PC-9 (cell line): ENCODE measurements at regions not wholly inside any gene's neighbourhood (a gene's known extent, or its start where the extent isn't known, plus 50 kb on each side); places are given as distances from the start of the nearest gene placed in this dataset.

ENCODE experiments used
- BruUV-seq: library from RNA; stranded (reverse); fragments of 400-500 nt; replicated peaks from 2 replicates; lab custom pipeline; 2021; lab: Mats Ljungman, UMichigan
- CTCF ChIA-PET: fragments of 300-600 bp; sonication (Branson Sonifier 250); formaldehyde crosslinking; loops from one replicate; lab custom pipeline; 2022; ENCODE audit warnings: antibody characterized with exemption; lab: Charles Lee
- POLR2A ChIA-PET: fragments of 300-600 bp; sonication (Branson Sonifier 250); formaldehyde crosslinking; loops from one replicate; lab custom pipeline; 2022; ENCODE audit warnings: antibody characterized with exemption; ENCODE audit not compliant: unreplicated experiment; lab: Charles Lee
- DNase-seq, 2 experiments: peaks; one replicate each; pipeline versions ENCODE4 v3.0.0 to v3.0.0-alpha.2; 2015 to 2022; ENCODE audit warnings: mixed read lengths in 1 of 2
- H2AFZ ChIP-seq: fragments of 200-600 bp; sonication (generic); 2 replicates; pipeline ENCODE4 v1.8.1; 2017; ENCODE audit warnings: antibody characterized with exemption
- H3F3A ChIP-seq: fragments of 200-600 bp; sonication (generic); 2 replicates; pipeline ENCODE4 v1.8.1; 2017; ENCODE audit warnings: antibody characterized with exemption, mild to moderate bottlenecking, low read depth; ENCODE audit not compliant: insufficient read depth
- H3K27ac ChIP-seq: fragments of 200-600 bp; sonication (generic); 2 replicates; pipeline ENCODE4 v1.6.1; 2016; ENCODE audit warnings: mixed run types
- H3K27me3 ChIP-seq: fragments of 200-600 bp; sonication (generic); 2 replicates; pipeline ENCODE4 v1.6.1; 2016; ENCODE audit warnings: low read depth, mixed run types; ENCODE audit not compliant: insufficient read depth
- H3K36me3 ChIP-seq: fragments of 200-600 bp; sonication (generic); 2 replicates; pipeline ENCODE4 v1.6.1; 2016; ENCODE audit warnings: low read depth, mixed run types
- H3K4me1 ChIP-seq: fragments of 200-600 bp; sonication (generic); replicated peaks from 2 replicates; pipeline ENCODE4 v1.6.1; 2016; ENCODE audit warnings: mixed run types; ENCODE audit not compliant: insufficient read depth
- H3K4me2 ChIP-seq: fragments of 200-600 bp; sonication (generic); 2 replicates; pipeline ENCODE4 v1.6.1; 2017; ENCODE audit warnings: mixed run types
- H3K4me3 ChIP-seq: fragments of 200-600 bp; sonication (generic); 2 replicates; pipeline ENCODE4 v1.6.1; 2016; ENCODE audit warnings: mixed run types
- H3K79me2 ChIP-seq: fragments of 200-600 bp; sonication (generic); 2 replicates; pipeline ENCODE4 v1.6.1; 2017; ENCODE audit warnings: low read depth, mixed run types
- H3K9me2 ChIP-seq: fragments of 200-600 bp; sonication (generic); 2 replicates; pipeline ENCODE4 v1.8.1; 2017; ENCODE audit warnings: mild to moderate bottlenecking; ENCODE audit not compliant: insufficient read depth
- H3K9me3 ChIP-seq: fragments of 200-600 bp; sonication (generic); 2 replicates; pipeline ENCODE4 v1.8.1; 2016; ENCODE audit warnings: low read depth; ENCODE audit not compliant: insufficient read depth
- H4K20me1 ChIP-seq: fragments of 200-600 bp; sonication (generic); 2 replicates; pipeline ENCODE4 v1.8.1; 2017; ENCODE audit not compliant: insufficient read depth
- CTCF ChIP-seq: fragments of 200-600 bp; sonication (generic); conservative IDR thresholded peaks from 2 replicates; pipeline ENCODE4 v1.6.1; 2017; ENCODE audit warnings: mixed run types, antibody characterized with exemption, mild to moderate bottlenecking, moderate library complexity
- EZH2 ChIP-seq: fragments of 200-600 bp; sonication (generic); IDR thresholded peaks from 2 replicates; pipeline ENCODE4 v1.8.0; 2017; ENCODE audit warnings: antibody characterized with exemption, low read depth
- intact Hi-C: fragments of 100-400 bp; cut with micrococcal nuclease; formaldehyde crosslinking; loops from one replicate; pipeline ENCODE4 v1.10.0; 2022; ENCODE audit not compliant: unreplicated experiment

GRCh38 chr5:141778206-141778605 lies 96.2 kb upstream of the ARAP3 start:
- H4K20me1 ChIP-seq = no peaks in the 10 kb centered on the region
- no peak overlapping the region for H2AFZ ChIP-seq
- ChIA-PET CTCF (no interaction called here), POLR2A (no interaction called here)
- no peaks in the 10 kb centered on the region for H3K36me3 ChIP-seq
- no peak overlapping the region for H3K27ac ChIP-seq
- peaks cover 9% of the 10 kb centered on the region; the same call in 1 of the 2 replicates for H3K4me1 ChIP-seq
- H3K9me2 ChIP-seq = no peaks in the 10 kb centered on the region
- no peak overlapping the region for H3K4me3 ChIP-seq
- no peaks in the 10 kb centered on the region for H3K27me3 ChIP-seq
- H3K9me3 ChIP-seq = no peaks in the 10 kb centered on the region
- peak in 1 of 2 experiments; percentile 26 for DNase-seq
- TF ChIP-seq CTCF (no peak), EZH2 (no peak)
- no peaks in the 10 kb centered on the region; the same call in 1 of the 2 replicates for H3F3A ChIP-seq
- no TSS peak for BruUV-seq
- no peak overlapping the region for H3K4me2 ChIP-seq
- H3K79me2 ChIP-seq = no peaks in the 10 kb centered on the region
- intact Hi-C loops = no loop called here

GRCh38 chr5:141777711-141778110 lies 95.7 kb upstream of the ARAP3 start:
- no peaks in the 10 kb centered on the region; the same call in 1 of the 2 replicates for H3F3A ChIP-seq
- H3K4me3 ChIP-seq = no peak overlapping the region
- no peaks in the 10 kb centered on the region for H3K9me3 ChIP-seq
- ChIA-PET POLR2A (no interaction called here), CTCF (no interaction called here)
- peak in 1 of 2 experiments; percentile 10 for DNase-seq
- peaks cover 9% of the 10 kb centered on the region; the same call in 1 of the 2 replicates for H3K4me1 ChIP-seq
- no peaks in the 10 kb centered on the region for H3K9me2 ChIP-seq
- H2AFZ ChIP-seq = no peak overlapping the region
- no peak overlapping the region for H3K27ac ChIP-seq
- TF ChIP-seq EZH2 (no peak), CTCF (no peak)
- no peaks in the 10 kb centered on the region for H4K20me1 ChIP-seq
- BruUV-seq = no TSS peak
- no peaks in the 10 kb centered on the region for H3K36me3 ChIP-seq
- no peaks in the 10 kb centered on the region for H3K27me3 ChIP-seq
- H3K4me2 ChIP-seq = no peak overlapping the region
- no peaks in the 10 kb centered on the region for H3K79me2 ChIP-seq
- intact Hi-C loops = no loop called here

GRCh38 chr5:141777130-141777529 lies 95.1 kb upstream of the ARAP3 start:
- Histone ChIP-seq H3K36me3 (no peaks in the 10 kb centered on the region), H2AFZ (no peak overlapping the region), H3K27ac (no peak overlapping the region), H3K27me3 (no peaks in the 10 kb centered on the region), H3K4me1 (peaks cover 9% of the 10 kb centered on the region; the same call in 1 of the 2 replicates), H3K79me2 (no peaks in the 10 kb centered on the region), H3K9me3 (no peaks in the 10 kb centered on the region), H3K4me2 (no peak overlapping the region), H3K4me3 (no peak overlapping the region), H3F3A (no peaks in the 10 kb centered on the region; the same call in 1 of the 2 replicates), H3K9me2 (no peaks in the 10 kb centered on the region), H4K20me1 (no peaks in the 10 kb centered on the region)
- no TSS peak for BruUV-seq
- TF ChIP-seq CTCF = no peak
- no peak for TF ChIP-seq EZH2
- ChIA-PET POLR2A (no interaction called here), CTCF (no interaction called here)
- intact Hi-C loops = no loop called here
- no peak for DNase-seq
